ENCODE measurements at regions not wholly inside any gene's neighbourhood (a gene's known extent, or its start where the extent isn't known, plus 50 kb on each side); places are given as distances from the start of the nearest gene placed in this dataset.

DNA sequence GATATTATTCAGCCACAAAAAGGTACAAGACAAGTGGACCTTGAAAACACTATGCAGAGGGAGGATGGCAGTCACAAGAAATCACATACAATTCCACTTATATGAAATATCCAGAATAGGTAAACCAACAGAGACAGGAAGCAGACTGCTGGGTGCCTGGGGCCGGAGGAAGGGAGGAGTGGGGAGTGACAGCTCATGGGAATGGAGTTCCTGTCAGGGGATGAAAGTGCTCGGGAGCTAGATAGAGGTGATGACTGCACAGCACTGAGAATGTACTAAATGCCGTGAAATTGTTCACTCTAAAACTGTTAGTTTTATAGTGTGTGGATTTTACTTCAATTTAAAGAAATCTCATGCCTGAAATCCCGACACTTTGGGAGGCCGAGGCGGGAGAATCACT is 74.2 kb upstream of the MED9 start (continued):
- TF ChIP-seq REST (IDR thresholded peaks at IDR 0.05; ENCODE audit: unreplicated experiment) (no peak), EZH2 (IDR thresholded peaks at IDR 0.05; ENCODE audit: low read depth, unreplicated experiment) (no peak), CTCF (conservative IDR thresholded peaks at IDR 0.05; ENCODE audit: low read depth in 2 of 2) (no peak), POLR2AphosphoS5 (IDR thresholded peaks at IDR 0.05; ENCODE audit: low read depth) (no peak), JUNB (IDR thresholded peaks at IDR 0.05; ENCODE audit: unreplicated experiment) (no peak)

DNA sequence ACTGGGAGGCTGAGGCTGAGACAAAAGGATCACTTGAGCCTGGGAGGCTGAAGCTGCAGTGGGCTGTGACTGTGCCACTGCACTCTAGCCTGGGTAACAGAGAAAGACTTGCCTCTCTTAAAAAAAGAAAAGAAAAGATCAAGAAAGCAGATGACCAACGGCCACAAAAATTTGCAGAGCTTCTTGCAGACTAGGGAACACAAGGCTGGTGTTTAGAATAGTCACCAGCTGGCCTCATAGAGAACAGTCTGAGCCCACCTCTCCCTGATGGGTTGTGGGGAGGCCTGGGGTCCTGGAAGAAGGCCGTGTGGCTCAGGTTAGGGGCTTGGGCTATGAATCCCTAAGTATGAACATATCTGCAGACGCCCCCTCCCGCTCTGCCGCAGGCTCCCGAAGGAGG is 73.7 kb upstream of the MED9 start:
- Mint-ChIP-seq H3K9me3 (no peaks in the 10 kb centered on the region), H3K27me3 (ENCODE audit: insufficient read depth, low read depth, poor library complexity) (peaks cover 9% of the 10 kb centered on the region), H3K4me3 (no peak overlapping the region), H3K27ac (no peak overlapping the region), H3K4me1 (peaks cover 17% of the 10 kb centered on the region; the same call in 2 of the 3 replicates), H3K36me3 (ENCODE audit: low read depth) (no peaks in the 10 kb centered on the region)
- Histone ChIP-seq H3K79me2 (replicated peaks; ENCODE audit: insufficient read depth) (no peaks in the 10 kb centered on the region), H2AFZ (peak overlapping the region; percentile 66; the same call in 1 of the 2 replicates), H3K27me3 (ENCODE audit: insufficient read depth) (no peaks in the 10 kb centered on the region), H3K27ac (ENCODE audit: low read depth) (no peak overlapping the region), H3K4me3 (no peak overlapping the region), H4K20me1 (replicated peaks; ENCODE audit: insufficient read depth) (no peaks in the 10 kb centered on the region), H3K36me3 (ENCODE audit: insufficient read depth) (no peaks in the 10 kb centered on the region), H3K9me2 (ENCODE audit: insufficient read depth) (no peaks in the 10 kb centered on the region), H3K4me2 (no peak overlapping the region), H3F3A (replicated peaks; ENCODE audit: low read depth) (no peaks in the 10 kb centered on the region), H3K4me1 (ENCODE audit: insufficient read depth) (no peaks in the 10 kb centered on the region; the same call in 1 of the 2 replicates)
- DNase-seq (ENCODE audit: low spot score) (no peak), ATAC-seq (no peak)
- TF ChIP-seq ZNF331 (CRISPR knock-in tag; IDR thresholded peaks at IDR 0.05; ENCODE audit: low read depth) (no peak), REST (IDR thresholded peaks at IDR 0.05; ENCODE audit: unreplicated experiment) (no peak), CREB1 (CRISPR knock-in tag; IDR thresholded peaks at IDR 0.05; ENCODE audit: low read depth) (no peak), EZH2phosphoT487 (IDR thresholded peaks at IDR 0.05; ENCODE audit: unreplicated experiment) (no peak), POLR2AphosphoS5 (IDR thresholded peaks at IDR 0.05; ENCODE audit: low read depth) (no peak), NANOG (IDR thresholded peaks at IDR 0.05; ENCODE audit: borderline replicate concordance) (no peak), EZH2 (IDR thresholded peaks at IDR 0.05; ENCODE audit: low read depth, unreplicated experiment) (no peak), STAT1 (IDR thresholded peaks at IDR 0.05; ENCODE audit: unreplicated experiment) (no peak), CTCF (conservative IDR thresholded peaks at IDR 0.05; ENCODE audit: low read depth in 2 of 2) (no peak), ZNF114 (CRISPR knock-in tag; IDR thresholded peaks at IDR 0.05) (no peak), JUNB (IDR thresholded peaks at IDR 0.05; ENCODE audit: unreplicated experiment) (no peak)
- TF ChIP-seq, protein P1, sequence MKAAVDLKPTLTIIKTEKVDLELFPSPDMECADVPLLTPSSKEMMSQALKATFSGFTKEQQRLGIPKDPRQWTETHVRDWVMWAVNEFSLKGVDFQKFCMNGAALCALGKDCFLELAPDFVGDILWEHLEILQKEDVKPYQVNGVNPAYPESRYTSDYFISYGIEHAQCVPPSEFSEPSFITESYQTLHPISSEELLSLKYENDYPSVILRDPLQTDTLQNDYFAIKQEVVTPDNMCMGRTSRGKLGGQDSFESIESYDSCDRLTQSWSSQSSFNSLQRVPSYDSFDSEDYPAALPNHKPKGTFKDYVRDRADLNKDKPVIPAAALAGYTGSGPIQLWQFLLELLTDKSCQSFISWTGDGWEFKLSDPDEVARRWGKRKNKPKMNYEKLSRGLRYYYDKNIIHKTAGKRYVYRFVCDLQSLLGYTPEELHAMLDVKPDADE (IDR thresholded peaks at IDR 0.05), result no peak

Data from GM23338 (cell line).